ENCODE measurements at regions not wholly inside any gene's neighbourhood (a gene's known extent, or its start where the extent isn't known, plus 50 kb on each side); places are given as distances from the start of the nearest gene placed in this dataset.
A peak's percentile ranks its signal among the peaks of the same experiment; 100 is the strongest.

DNA sequence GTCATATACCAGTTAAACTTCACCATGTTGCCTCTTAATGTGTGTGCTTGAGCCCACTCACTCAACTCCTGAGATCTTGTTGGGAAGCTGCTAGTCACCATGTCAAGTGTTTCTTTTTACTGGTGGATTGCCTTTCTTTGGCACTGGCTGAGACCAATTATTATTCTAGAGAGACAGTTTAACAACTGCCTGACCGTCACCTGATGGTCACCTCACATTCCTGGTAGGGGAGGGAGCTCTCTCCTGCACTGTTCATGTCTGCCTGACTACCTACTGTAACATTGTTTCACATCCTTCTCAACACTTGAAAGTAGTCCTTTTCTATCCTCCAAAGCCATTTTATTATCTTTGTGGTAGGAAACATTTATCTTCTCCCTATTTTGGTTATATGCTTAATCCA is 172.3 kb downstream of the RWDD3 start:
- no peak overlapping the region for H3K9ac ChIP-seq (ENCODE audit: low read length)
- peaks cover 42% of the 10 kb centered on the region for H3K4me1 ChIP-seq (ENCODE audit: control insufficient read depth, low read depth, low read length)
- no peaks in the 10 kb centered on the region for H3K9me3 ChIP-seq (ENCODE audit: control insufficient read depth, low read depth, low read length)
- no peaks in the 10 kb centered on the region for H3K36me3 ChIP-seq (ENCODE audit: control insufficient read depth, low read depth, low read length)
- H3K27me3 ChIP-seq (ENCODE audit: control insufficient read depth, insufficient read depth, low read length), result no peaks in the 10 kb centered on the region
- no peak overlapping the region for H3K27ac ChIP-seq (ENCODE audit: low read length)
- no peak overlapping the region for H3K4me3 ChIP-seq (ENCODE audit: low read length)

DNA sequence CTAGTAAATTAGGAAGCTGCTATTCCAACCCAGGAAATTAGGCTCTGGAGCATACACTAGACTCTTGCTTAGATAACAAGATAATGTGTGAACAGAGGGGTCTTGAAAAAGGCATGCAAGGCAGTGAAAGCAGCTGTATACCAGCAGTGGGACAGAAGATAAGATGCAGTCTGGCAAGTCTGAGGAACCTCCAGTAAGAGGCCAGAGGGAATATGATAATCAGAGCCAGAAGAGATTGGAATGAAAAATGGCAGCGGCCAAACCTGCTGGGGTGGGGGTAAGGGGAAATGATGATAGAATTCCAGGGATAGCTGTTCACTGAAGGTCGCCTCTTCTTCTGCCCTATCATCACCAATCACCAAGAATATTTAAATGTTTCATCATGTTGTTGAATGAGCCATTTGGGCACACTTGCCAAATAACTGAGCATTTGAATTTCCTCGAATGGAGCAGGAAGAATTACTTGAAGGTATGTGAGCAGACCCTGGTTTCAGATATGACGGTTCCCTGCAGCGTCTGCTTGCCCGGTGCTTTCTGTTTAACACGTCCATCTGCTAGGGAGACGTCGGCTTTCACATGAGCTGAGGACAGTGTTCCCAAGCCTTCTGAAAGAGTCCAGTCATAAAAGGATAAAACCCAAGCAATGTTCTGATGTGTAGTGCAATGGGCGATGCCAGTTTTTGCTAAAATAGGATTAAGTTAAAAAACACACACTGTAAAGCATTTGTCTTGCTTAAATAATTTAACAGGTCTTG is 173.3 kb downstream of the RWDD3 start:
- Histone ChIP-seq H3K27me3 (ENCODE audit: control insufficient read depth, insufficient read depth, low read length) (no peaks in the 10 kb centered on the region), H3K4me1 (ENCODE audit: control insufficient read depth, low read depth, low read length) (peaks cover 42% of the 10 kb centered on the region), H3K9ac (ENCODE audit: low read length) (peak overlapping the region; percentile 41), H3K4me3 (ENCODE audit: low read length) (peak overlapping the region; percentile 18), H3K27ac (ENCODE audit: low read length) (no peak overlapping the region), H3K9me3 (ENCODE audit: control insufficient read depth, low read depth, low read length) (no peaks in the 10 kb centered on the region), H3K36me3 (ENCODE audit: control insufficient read depth, low read depth, low read length) (no peaks in the 10 kb centered on the region)

DNA sequence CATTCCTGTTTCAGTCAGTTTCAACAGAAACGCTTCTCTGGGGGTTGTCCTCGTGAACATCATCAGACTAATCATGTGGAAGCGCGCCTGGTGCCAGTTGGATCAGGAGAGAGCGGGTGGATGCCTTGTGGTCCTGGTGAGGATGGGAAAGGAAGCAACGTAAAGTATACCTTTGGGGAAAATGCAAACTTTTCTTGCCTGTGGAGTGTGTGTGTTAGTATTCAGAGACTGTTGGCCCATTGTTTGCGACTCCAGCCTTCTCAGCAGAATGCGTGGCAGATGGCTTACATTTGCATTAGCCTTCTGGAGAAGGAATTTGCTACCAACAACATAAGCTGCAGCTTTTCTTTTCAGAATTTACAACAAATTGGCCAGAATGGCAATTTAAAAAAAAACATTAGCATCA is 173.9 kb downstream of the RWDD3 start:
- no peaks in the 10 kb centered on the region for H3K36me3 ChIP-seq (ENCODE audit: control insufficient read depth, low read depth, low read length)
- no peak overlapping the region for H3K27ac ChIP-seq (ENCODE audit: low read length)
- H3K4me1 ChIP-seq (ENCODE audit: control insufficient read depth, low read depth, low read length), result peaks cover 42% of the 10 kb centered on the region
- H3K4me3 ChIP-seq (ENCODE audit: low read length), result peak overlapping the region; percentile 18
- H3K9ac ChIP-seq (ENCODE audit: low read length), result peak overlapping the region; percentile 41
- H3K9me3 ChIP-seq (ENCODE audit: control insufficient read depth, low read depth, low read length), result no peaks in the 10 kb centered on the region
- H3K27me3 ChIP-seq (ENCODE audit: control insufficient read depth, insufficient read depth, low read length), result no peaks in the 10 kb centered on the region

DNA sequence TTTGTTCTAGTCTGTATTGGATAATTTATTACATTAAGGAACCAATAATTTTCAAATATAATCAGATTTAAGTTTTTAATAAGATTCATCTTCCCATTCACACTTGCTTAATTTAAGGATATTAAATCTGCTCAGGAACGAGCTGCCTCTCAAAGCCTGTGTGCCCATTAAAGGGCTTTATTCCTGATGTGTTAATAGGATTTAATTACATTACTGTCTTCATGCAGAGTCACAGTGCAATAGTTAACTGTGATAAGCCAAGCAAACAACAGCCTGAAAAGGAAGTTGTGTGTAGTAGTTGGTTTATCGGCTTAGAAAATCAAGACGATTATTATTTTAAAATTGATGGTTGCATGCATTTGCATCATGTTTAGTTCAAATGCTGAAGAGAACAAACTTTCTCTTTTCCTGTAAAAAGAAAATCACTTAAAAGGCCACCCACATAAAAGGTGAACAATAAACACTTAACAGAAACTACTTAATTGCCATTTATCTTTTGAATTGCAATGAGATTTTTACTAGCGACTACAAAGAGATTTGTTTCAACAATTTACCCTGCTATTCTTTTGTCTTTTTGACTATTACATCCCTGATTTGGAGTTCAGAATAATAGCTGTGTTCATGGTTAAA is 174.6 kb downstream of the RWDD3 start:
- peaks cover 42% of the 10 kb centered on the region for H3K4me1 ChIP-seq (ENCODE audit: control insufficient read depth, low read depth, low read length)
- H3K27ac ChIP-seq (ENCODE audit: low read length), result no peak overlapping the region
- H3K9me3 ChIP-seq (ENCODE audit: control insufficient read depth, low read depth, low read length), result no peaks in the 10 kb centered on the region
- H3K27me3 ChIP-seq (ENCODE audit: control insufficient read depth, insufficient read depth, low read length), result no peaks in the 10 kb centered on the region
- H3K36me3 ChIP-seq (ENCODE audit: control insufficient read depth, low read depth, low read length), result no peaks in the 10 kb centered on the region
- H3K4me3 ChIP-seq (ENCODE audit: low read length), result peak overlapping the region; percentile 18
- no peak overlapping the region for H3K9ac ChIP-seq (ENCODE audit: low read length)

DNA sequence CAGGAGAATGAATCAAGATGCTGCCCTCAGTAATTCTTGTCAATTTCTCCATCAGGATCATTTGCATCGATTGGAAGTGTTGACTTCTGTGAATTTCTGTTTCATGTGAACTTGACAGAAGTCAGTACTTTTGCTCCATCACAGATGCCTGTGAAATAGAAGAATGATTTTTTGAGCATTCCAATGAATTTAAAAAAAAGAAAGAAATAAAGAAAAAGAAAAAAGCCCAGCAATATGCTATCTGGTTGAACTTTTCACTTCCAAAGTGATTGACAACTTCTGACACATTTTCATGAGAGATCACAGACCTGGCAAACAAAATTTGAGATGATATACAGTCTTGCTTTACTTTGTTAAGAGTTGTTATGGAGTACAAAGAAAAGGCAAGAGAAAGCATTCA is 175.3 kb downstream of the RWDD3 start:
- Histone ChIP-seq H3K27ac (ENCODE audit: low read length) (no peak overlapping the region), H3K4me1 (ENCODE audit: control insufficient read depth, low read depth, low read length) (peaks cover 42% of the 10 kb centered on the region), H3K4me3 (ENCODE audit: low read length) (no peak overlapping the region), H3K36me3 (ENCODE audit: control insufficient read depth, low read depth, low read length) (no peaks in the 10 kb centered on the region), H3K9ac (ENCODE audit: low read length) (no peak overlapping the region), H3K9me3 (ENCODE audit: control insufficient read depth, low read depth, low read length) (no peaks in the 10 kb centered on the region), H3K27me3 (ENCODE audit: control insufficient read depth, insufficient read depth, low read length) (no peaks in the 10 kb centered on the region)

DNA sequence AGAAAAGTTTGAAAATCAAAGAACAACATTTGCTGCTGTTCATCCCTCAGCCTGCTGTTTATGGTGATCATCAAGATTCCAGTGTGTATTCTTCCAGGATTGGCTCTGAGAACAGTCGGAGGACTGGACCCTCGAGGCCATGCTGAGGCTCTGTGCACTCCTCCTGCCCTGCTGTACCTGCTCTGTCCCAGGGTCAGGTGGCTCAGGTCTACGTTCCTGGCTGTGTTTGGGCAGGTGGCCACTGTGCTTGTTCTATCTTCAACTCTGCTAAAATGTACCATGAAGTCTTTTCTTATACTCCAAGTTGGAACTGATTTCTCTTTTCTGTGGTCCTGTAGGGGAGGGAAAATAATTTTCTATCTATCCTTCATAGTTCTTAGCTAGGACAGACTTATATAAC is 175.9 kb downstream of the RWDD3 start:
- peaks cover 42% of the 10 kb centered on the region for H3K4me1 ChIP-seq (ENCODE audit: control insufficient read depth, low read depth, low read length)
- no peak overlapping the region for H3K27ac ChIP-seq (ENCODE audit: low read length)
- no peak overlapping the region for H3K9ac ChIP-seq (ENCODE audit: low read length)
- H3K9me3 ChIP-seq (ENCODE audit: control insufficient read depth, low read depth, low read length), result no peaks in the 10 kb centered on the region
- H3K36me3 ChIP-seq (ENCODE audit: control insufficient read depth, low read depth, low read length), result no peaks in the 10 kb centered on the region
- H3K4me3 ChIP-seq (ENCODE audit: low read length), result no peak overlapping the region
- no peaks in the 10 kb centered on the region for H3K27me3 ChIP-seq (ENCODE audit: control insufficient read depth, insufficient read depth, low read length)

DNA sequence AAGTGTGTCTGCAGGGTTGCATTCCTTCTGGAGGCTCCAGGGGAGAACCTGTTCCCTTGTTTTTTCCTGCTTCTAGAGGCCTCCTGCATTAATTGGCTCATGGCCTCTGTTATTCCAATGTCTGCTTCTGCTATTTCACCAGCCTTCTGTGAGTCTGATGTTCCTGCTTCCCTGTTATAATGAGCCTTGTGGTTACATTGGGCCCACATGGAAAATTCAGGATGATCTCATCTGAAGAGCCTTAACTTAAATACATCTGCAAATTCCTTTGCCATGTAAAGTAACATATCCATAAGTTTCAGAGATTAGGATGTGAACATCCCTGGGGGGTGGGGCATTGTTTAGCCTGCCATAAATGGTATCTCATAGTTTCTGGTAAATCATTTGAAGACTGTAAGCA is 181.1 kb downstream of the RWDD3 start:
- Histone ChIP-seq H3K27ac (ENCODE audit: low read length) (no peak overlapping the region), H3K9me3 (ENCODE audit: control insufficient read depth, low read depth, low read length) (no peaks in the 10 kb centered on the region), H3K27me3 (ENCODE audit: control insufficient read depth, insufficient read depth, low read length) (no peaks in the 10 kb centered on the region), H3K4me1 (ENCODE audit: control insufficient read depth, low read depth, low read length) (no peaks in the 10 kb centered on the region), H3K36me3 (ENCODE audit: control insufficient read depth, low read depth, low read length) (no peaks in the 10 kb centered on the region), H3K4me3 (ENCODE audit: low read length) (no peak overlapping the region), H3K9ac (ENCODE audit: low read length) (no peak overlapping the region)

DNA sequence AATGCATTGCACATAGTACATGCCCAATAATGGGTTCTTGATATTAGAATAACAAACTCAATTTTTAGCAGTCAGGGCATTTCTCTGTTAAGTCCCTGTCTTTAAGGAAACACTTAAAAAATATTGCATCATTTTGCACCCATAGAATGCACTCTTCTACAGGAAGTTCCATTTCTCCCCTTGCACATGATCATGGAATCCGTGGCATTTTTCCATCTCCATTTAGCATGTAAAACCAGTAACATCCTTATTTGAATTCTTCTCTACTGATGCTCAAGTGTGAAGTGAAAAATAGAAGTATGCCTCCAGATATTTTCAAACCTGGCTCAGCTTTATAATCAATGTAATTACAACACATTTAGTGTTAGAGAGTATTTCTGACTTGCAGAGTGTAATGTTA is 192.8 kb downstream of the RWDD3 start:
- H3K36me3 ChIP-seq (ENCODE audit: control insufficient read depth, low read depth, low read length), result no peaks in the 10 kb centered on the region
- H3K9me3 ChIP-seq (ENCODE audit: control insufficient read depth, low read depth, low read length), result no peaks in the 10 kb centered on the region
- no peaks in the 10 kb centered on the region for H3K27me3 ChIP-seq (ENCODE audit: control insufficient read depth, insufficient read depth, low read length)
- no peak overlapping the region for H3K27ac ChIP-seq (ENCODE audit: low read length)
- H3K4me3 ChIP-seq (ENCODE audit: low read length), result no peak overlapping the region
- H3K4me1 ChIP-seq (ENCODE audit: control insufficient read depth, low read depth, low read length), result no peaks in the 10 kb centered on the region
- H3K9ac ChIP-seq (ENCODE audit: low read length), result no peak overlapping the region

DNA sequence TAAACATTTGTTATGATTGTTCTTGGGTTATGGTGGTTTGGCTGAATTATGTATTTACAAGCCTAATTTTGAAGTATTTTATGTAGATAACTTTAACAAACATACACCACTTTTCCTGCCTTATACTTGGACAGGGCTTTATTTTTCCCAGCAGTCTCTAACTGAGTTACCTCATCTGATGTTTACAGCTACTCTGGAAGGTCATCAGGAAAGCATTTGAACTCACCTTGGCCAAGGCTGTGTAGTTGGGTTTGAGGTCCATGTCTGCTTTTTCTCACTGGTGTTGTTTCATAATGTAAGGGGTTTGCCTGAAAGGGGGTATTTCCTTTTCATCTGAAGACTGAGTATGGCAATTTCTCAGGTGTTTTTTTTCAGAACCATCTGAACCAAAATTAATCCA is 193.5 kb downstream of the RWDD3 start:
- Histone ChIP-seq H3K4me3 (ENCODE audit: low read length) (no peak overlapping the region), H3K9ac (ENCODE audit: low read length) (no peak overlapping the region)

DNA sequence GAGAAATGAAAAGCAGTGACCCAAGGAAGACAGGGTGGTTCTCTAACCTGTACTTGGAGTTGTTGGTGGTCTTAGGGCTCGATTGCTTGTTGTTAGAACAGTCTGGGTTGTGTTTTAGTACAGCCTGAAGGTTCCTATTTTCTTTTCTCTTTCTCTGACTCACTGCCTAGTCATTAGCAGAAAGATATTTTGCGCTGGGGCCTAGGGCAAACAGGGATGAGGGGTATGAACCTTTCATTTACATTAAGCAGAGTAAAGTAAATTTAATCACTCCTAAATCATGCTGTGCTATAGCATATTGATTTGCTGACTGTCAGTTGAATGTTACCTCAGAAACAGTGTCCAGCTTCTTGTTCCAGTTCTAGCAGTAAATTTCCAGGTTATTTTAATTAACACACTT is 197.2 kb downstream of the RWDD3 start:
- no peak overlapping the region for H3K27ac ChIP-seq (ENCODE audit: low read length)
- no peak overlapping the region for H3K4me3 ChIP-seq (ENCODE audit: low read length)
- no peak overlapping the region for H3K9ac ChIP-seq (ENCODE audit: low read length)
- no peaks in the 10 kb centered on the region for H3K4me1 ChIP-seq (ENCODE audit: control insufficient read depth, low read depth, low read length)
- H3K27me3 ChIP-seq (ENCODE audit: control insufficient read depth, insufficient read depth, low read length), result no peaks in the 10 kb centered on the region
- no peaks in the 10 kb centered on the region for H3K9me3 ChIP-seq (ENCODE audit: control insufficient read depth, low read depth, low read length)
- no peaks in the 10 kb centered on the region for H3K36me3 ChIP-seq (ENCODE audit: control insufficient read depth, low read depth, low read length)

More for the DNA sequence above, 193.5 kb downstream of the RWDD3 start:
- no peak overlapping the region for H3K27ac ChIP-seq (ENCODE audit: low read length)
- H3K9me3 ChIP-seq (ENCODE audit: control insufficient read depth, low read depth, low read length), result no peaks in the 10 kb centered on the region
- no peaks in the 10 kb centered on the region for H3K4me1 ChIP-seq (ENCODE audit: control insufficient read depth, low read depth, low read length)
- H3K27me3 ChIP-seq (ENCODE audit: control insufficient read depth, insufficient read depth, low read length), result no peaks in the 10 kb centered on the region
- H3K36me3 ChIP-seq (ENCODE audit: control insufficient read depth, low read depth, low read length), result no peaks in the 10 kb centered on the region

DNA sequence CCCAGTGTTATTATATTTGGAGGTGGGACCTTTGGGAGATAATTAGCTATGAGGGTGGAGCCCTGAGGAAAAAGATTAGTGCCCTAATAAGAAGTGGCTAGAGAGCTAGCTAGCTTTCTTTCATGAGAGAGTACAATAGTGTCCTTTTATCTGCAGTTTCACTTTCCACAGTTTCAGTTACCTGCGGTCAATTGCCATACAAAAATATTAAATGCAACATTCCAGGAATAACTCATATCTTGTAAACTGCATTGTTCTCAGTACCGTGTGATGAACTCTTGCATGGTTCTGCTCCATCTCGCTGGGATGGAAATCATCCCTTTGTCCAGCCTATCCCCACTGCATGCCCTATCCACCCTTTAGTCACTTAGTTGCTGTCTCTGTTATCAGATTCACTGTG is 201.6 kb downstream of the RWDD3 start:
- no peak overlapping the region for H3K4me3 ChIP-seq (ENCODE audit: low read length)

DNA sequence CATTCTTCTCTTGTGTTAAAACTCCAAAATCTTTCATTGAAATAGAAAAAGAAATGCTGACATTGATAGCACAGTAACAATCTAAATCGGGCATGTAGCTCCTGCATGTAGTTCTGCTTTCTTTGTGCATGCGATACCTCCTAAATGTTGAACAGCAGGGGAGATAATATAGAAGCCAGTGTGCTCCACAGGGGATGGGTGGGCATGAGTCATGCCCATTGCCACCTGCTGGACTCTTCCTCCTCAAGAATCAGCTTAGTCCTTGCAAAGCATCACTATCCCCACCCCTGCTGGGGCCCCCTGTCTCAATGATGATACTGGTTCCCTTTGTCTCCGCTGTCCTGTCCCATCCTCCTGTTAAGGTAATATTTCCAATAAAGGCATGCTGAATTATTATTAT is 203.0 kb downstream of the RWDD3 start:
- Histone ChIP-seq H3K27ac (ENCODE audit: low read length) (no peak overlapping the region), H3K4me1 (ENCODE audit: control insufficient read depth, low read depth, low read length) (peaks cover 13% of the 10 kb centered on the region), H3K27me3 (ENCODE audit: control insufficient read depth, insufficient read depth, low read length) (no peaks in the 10 kb centered on the region), H3K36me3 (ENCODE audit: control insufficient read depth, low read depth, low read length) (no peaks in the 10 kb centered on the region), H3K9me3 (ENCODE audit: control insufficient read depth, low read depth, low read length) (no peaks in the 10 kb centered on the region), H3K4me3 (ENCODE audit: low read length) (no peak overlapping the region), H3K9ac (ENCODE audit: low read length) (no peak overlapping the region)

More for the DNA sequence above, 201.6 kb downstream of the RWDD3 start:
- Histone ChIP-seq H3K36me3 (ENCODE audit: control insufficient read depth, low read depth, low read length) (no peaks in the 10 kb centered on the region), H3K9ac (ENCODE audit: low read length) (no peak overlapping the region), H3K27me3 (ENCODE audit: control insufficient read depth, insufficient read depth, low read length) (no peaks in the 10 kb centered on the region), H3K4me1 (ENCODE audit: control insufficient read depth, low read depth, low read length) (peaks cover 13% of the 10 kb centered on the region), H3K27ac (ENCODE audit: low read length) (no peak overlapping the region), H3K9me3 (ENCODE audit: control insufficient read depth, low read depth, low read length) (no peaks in the 10 kb centered on the region)

Measured in iPS-18a (cell line).